ENCODE measurements at regions not wholly inside any gene's neighbourhood (a gene's known extent, or its start where the extent isn't known, plus 50 kb on each side); places are given as distances from the start of the nearest gene placed in this dataset.

DNA sequence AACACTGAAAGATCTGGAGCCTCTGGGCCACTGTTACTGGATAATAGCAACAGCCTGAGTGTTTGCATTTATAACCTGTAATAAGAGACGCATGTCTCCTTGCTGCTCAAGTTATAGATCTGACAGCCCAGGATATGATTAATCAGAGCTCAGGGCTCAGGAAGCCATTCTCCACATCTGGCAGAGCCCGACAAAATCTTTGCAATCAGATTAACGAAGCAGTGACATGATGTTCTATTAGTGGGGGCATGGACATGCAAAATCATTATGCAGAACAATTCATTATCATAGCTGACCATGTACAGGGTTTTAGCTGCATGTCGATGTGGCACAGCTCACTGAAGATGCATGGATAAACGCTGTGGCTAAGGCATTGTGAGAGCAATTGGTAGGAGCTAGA, 730.3 kb downstream of the ZNF385D start:
- TF ChIP-seq EP300 (IDR thresholded peaks at IDR 0.05) (no peak), POLR2A (IDR thresholded peaks at IDR 0.05) (no peak)
- TF ChIP-seq, protein P1, sequence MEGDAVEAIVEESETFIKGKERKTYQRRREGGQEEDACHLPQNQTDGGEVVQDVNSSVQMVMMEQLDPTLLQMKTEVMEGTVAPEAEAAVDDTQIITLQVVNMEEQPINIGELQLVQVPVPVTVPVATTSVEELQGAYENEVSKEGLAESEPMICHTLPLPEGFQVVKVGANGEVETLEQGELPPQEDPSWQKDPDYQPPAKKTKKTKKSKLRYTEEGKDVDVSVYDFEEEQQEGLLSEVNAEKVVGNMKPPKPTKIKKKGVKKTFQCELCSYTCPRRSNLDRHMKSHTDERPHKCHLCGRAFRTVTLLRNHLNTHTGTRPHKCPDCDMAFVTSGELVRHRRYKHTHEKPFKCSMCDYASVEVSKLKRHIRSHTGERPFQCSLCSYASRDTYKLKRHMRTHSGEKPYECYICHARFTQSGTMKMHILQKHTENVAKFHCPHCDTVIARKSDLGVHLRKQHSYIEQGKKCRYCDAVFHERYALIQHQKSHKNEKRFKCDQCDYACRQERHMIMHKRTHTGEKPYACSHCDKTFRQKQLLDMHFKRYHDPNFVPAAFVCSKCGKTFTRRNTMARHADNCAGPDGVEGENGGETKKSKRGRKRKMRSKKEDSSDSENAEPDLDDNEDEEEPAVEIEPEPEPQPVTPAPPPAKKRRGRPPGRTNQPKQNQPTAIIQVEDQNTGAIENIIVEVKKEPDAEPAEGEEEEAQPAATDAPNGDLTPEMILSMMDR (IDR thresholded peaks at IDR 0.05), result no peak

Data from tibial nerve (tissue), 4 donors.